Mucosa of descending colon (tissue), 3 donors: ENCODE measurements at regions not wholly inside any gene's neighbourhood (a gene's known extent, or its start where the extent isn't known, plus 50 kb on each side); places are given as distances from the start of the nearest gene placed in this dataset.

Source experiments
- ATAC-seq: fragments of 200-7000 bp; cut with Tn5 transposase; one replicate; pipeline ENCODE4 v1.9.1; 2020; ENCODE audit warnings: mild to moderate bottlenecking, moderate library complexity
- DNase-seq, 3 donors: peaks; one replicate each; pipeline ENCODE4 v3.0.0-alpha.2; 2020
- H3K36me3 ChIP-seq: fragments of 200-600 bp; one replicate; pipeline ENCODE4 v1.8.0; 2021; ENCODE audit warnings: low read depth, mild to moderate bottlenecking
- H3K4me1 ChIP-seq: fragments of 200-600 bp; one replicate; pipeline ENCODE4 v1.8.0; 2021; ENCODE audit warnings: low read depth, mild to moderate bottlenecking
- H3K4me3 ChIP-seq: fragments of 200-600 bp; one replicate; pipeline ENCODE4 v1.8.0; 2021; ENCODE audit warnings: mild to moderate bottlenecking
- H3K9me3 ChIP-seq: fragments of 200-600 bp; one replicate; pipeline ENCODE4 v1.8.0; 2021; ENCODE audit warnings: mild to moderate bottlenecking
- CTCF ChIP-seq: fragments of 200-600 bp; IDR thresholded peaks from one replicate; pipeline ENCODE4 v1.8.0; 2022; ENCODE audit warnings: antibody characterized with exemption, mild to moderate bottlenecking
- intact Hi-C, 2 donors: fragments of 100-400 bp; cut with DNase I in 1 of 2; cut with micrococcal nuclease in 1 of 2; formaldehyde crosslinking; loops; one replicate each; pipeline versions ENCODE4 v1.11.0 to v1.11.1; 2022; cut with DNase I, micrococcal nuclease
- donor health status: DM: no; HTN: no; CAD: no; lungs with moderate emphysema.
- donor health status: DM: no; HTN: no; CAD: no.
- donor health status: DM: no; HTN: yes; CAD: no.

- Histone ChIP-seq H3K4me3 (no peak overlapping the region), H3K4me1 (peaks cover 11% of the 10 kb centered on the region), H3K9me3 (no peaks in the 10 kb centered on the region), H3K36me3 (no peaks in the 10 kb centered on the region)
- ATAC-seq = no peak
- intact Hi-C loops = no loop called here
- no peak for DNase-seq
- no peak for TF ChIP-seq CTCF
Measured at GRCh38 chr3:152208439-152208838, 60.3 kb upstream of the MBNL1 start.

- TF ChIP-seq CTCF = no peak
- Histone ChIP-seq H3K9me3 (no peaks in the 10 kb centered on the region), H3K4me1 (peaks cover 11% of the 10 kb centered on the region), H3K36me3 (no peaks in the 10 kb centered on the region), H3K4me3 (no peak overlapping the region)
- DNase-seq (no peak), ATAC-seq (peak; percentile 57)
- intact Hi-C loops = no loop called here
Measured at GRCh38 chr3:152209060-152209459, 59.7 kb upstream of the MBNL1 start.

GRCh38 chr3:152209776-152210175 is 59.0 kb upstream of the MBNL1 start:
- H3K36me3 ChIP-seq = no peaks in the 10 kb centered on the region
- intact Hi-C loops = no loop called here
- DNase-seq = no peak
- TF ChIP-seq CTCF = no peak
- H3K9me3 ChIP-seq = no peaks in the 10 kb centered on the region
- H3K4me3 ChIP-seq = no peak overlapping the region
- H3K4me1 ChIP-seq = peaks cover 11% of the 10 kb centered on the region
- no peak for ATAC-seq

GRCh38 chr3:152210697-152211096 is 58.0 kb upstream of the MBNL1 start:
- DNase-seq (no peak), ATAC-seq (no peak)
- no peaks in the 10 kb centered on the region for H3K9me3 ChIP-seq
- H3K4me3 ChIP-seq = no peak overlapping the region
- intact Hi-C loops = no loop called here
- H3K4me1 ChIP-seq = peaks cover 11% of the 10 kb centered on the region
- no peaks in the 10 kb centered on the region for H3K36me3 ChIP-seq
- no peak for TF ChIP-seq CTCF

- Histone ChIP-seq H3K4me1 (peaks cover 11% of the 10 kb centered on the region), H3K9me3 (no peaks in the 10 kb centered on the region), H3K36me3 (no peaks in the 10 kb centered on the region), H3K4me3 (no peak overlapping the region)
- ATAC-seq = peak; percentile 80
- no peak for TF ChIP-seq CTCF
- intact Hi-C loops = no loop called here
- DNase-seq = no peak
Measured at GRCh38 chr3:152211655-152212054, 57.1 kb upstream of the MBNL1 start.

- no peak for TF ChIP-seq CTCF
- Histone ChIP-seq H3K9me3 (no peaks in the 10 kb centered on the region), H3K36me3 (no peaks in the 10 kb centered on the region), H3K4me3 (no peak overlapping the region), H3K4me1 (peaks cover 11% of the 10 kb centered on the region)
- no peak for DNase-seq
- ATAC-seq = no peak
- intact Hi-C loops = no loop called here
Measured at GRCh38 chr3:152213203-152213602, 55.5 kb upstream of the MBNL1 start.
